Muscle layer of colon (tissue), 2 donors: ENCODE measurements at regions not wholly inside any gene's neighbourhood (a gene's known extent, or its start where the extent isn't known, plus 50 kb on each side); places are given as distances from the start of the nearest gene placed in this dataset.
"Not testable (repeated sequence)": the region's sequence is repeated elsewhere in the genome, so short reads cannot be mapped to it uniquely, and the experiment has no call there.

ENCODE experiments used
- H3K27ac ChIP-seq: one replicate; pipeline ENCODE4 v1.7.0; 2013; ENCODE audit warnings: low read depth, mild to moderate bottlenecking, low read length, moderate library complexity
- H3K27me3 ChIP-seq, 2 donors: one replicate each; pipeline ENCODE4 v1.7.0; 2013; ENCODE audit warnings: low read length in 2 of 2, mild to moderate bottlenecking in 2 of 2; ENCODE audit not compliant: insufficient read depth in 2 of 2, control insufficient read depth in 1 of 2
- H3K36me3 ChIP-seq: one replicate; pipeline ENCODE4 v1.7.0; 2013; ENCODE audit warnings: mild to moderate bottlenecking, low read length; ENCODE audit not compliant: insufficient read depth
- H3K4me1 ChIP-seq: one replicate; pipeline ENCODE4 v1.7.0; 2013; ENCODE audit warnings: mild to moderate bottlenecking, low read length; ENCODE audit not compliant: insufficient read depth
- H3K4me3 ChIP-seq, 2 donors: one replicate each; pipeline ENCODE4 v1.7.0; 2013; ENCODE audit warnings: low read length in 2 of 2, low read depth in 1 of 2, mild to moderate bottlenecking in 1 of 2, moderate library complexity in 1 of 2
- H3K9ac ChIP-seq: one replicate; pipeline ENCODE4 v1.7.0; 2013; ENCODE audit warnings: low read length
- H3K9me3 ChIP-seq: one replicate; pipeline ENCODE4 v1.7.0; 2013; ENCODE audit warnings: mild to moderate bottlenecking, low read length
- donor health status: abdominal sarcoma.
- donor health status: Adenocarcinoma of cecum.

- Histone ChIP-seq H3K4me3 (no peak overlapping the region), H3K36me3 (no peaks in the 10 kb centered on the region), H3K27ac (no peak overlapping the region), H3K27me3 (no peaks in the 10 kb centered on the region), H3K9ac (no peak overlapping the region), H3K9me3 (no peaks in the 10 kb centered on the region), H3K4me1 (no peaks in the 10 kb centered on the region)
These were observed 211.1 kb downstream of the NPHP4 start for GRCh38 chr1:5781079-5781478.

DNA sequence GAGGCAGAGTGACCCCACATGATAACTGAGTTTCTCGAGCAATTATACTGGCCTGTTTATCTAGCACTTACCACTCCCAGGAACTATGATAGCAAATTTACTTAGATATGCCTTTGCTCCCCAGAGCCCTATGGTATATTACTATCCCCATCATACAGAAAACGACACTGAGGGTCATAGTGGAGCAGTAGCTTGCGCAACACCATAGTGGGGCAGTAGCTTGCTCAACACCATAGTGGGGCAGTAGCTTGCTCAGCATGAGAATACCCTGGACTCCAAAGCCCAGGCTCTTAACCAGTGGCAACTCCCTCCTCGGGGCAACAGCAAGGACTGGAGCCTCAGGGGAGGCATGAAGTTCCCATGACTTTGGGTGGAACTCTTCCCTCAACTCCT lies 211.9 kb downstream of the NPHP4 start:
- H3K4me3 ChIP-seq: no peak overlapping the region
- H3K36me3 ChIP-seq: no peaks in the 10 kb centered on the region
- H3K27ac ChIP-seq: no peak overlapping the region
- H3K9ac ChIP-seq: no peak overlapping the region
- no peaks in the 10 kb centered on the region for H3K27me3 ChIP-seq
- no peaks in the 10 kb centered on the region for H3K9me3 ChIP-seq
- no peaks in the 10 kb centered on the region for H3K4me1 ChIP-seq

GRCh38 chr1:5779608-5780323 lies 212.5 kb downstream of the NPHP4 start:
- no peaks in the 10 kb centered on the region for H3K4me1 ChIP-seq
- H3K27me3 ChIP-seq: no peaks in the 10 kb centered on the region
- no peak overlapping the region for H3K4me3 ChIP-seq
- no peaks in the 10 kb centered on the region for H3K36me3 ChIP-seq
- H3K9ac ChIP-seq: no peak overlapping the region
- no peaks in the 10 kb centered on the region for H3K9me3 ChIP-seq
- no peak overlapping the region for H3K27ac ChIP-seq

DNA sequence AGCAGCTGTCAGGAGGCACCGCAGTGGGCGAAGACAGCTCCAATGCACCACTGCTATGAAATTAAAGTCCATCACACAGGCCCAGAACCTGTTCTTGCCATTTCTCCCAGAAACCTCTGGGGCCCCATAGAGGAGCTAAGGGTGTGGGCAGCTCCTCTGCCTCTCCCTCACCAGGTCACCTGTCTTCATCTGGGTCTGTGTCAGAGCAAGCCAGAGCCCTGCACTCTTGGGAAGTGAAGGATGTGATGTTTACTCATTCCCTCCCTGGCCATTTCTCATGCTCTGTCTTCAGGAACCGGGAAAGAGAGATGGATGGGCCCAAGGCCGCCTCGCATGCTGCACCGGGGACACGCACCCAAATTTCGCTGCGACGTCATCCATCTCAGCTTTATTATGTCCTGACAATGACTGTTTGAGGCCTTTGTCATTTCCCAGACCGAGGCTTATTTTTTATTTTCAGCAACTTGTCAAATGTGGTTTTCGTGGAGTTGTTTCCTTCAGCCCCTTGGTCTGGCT lies 216.1 kb downstream of the NPHP4 start:
- H3K9me3 ChIP-seq: no peaks in the 10 kb centered on the region
- H3K4me1 ChIP-seq: no peaks in the 10 kb centered on the region
- H3K9ac ChIP-seq: no peak overlapping the region
- H3K36me3 ChIP-seq: no peaks in the 10 kb centered on the region
- H3K4me3 ChIP-seq: no peak overlapping the region
- H3K27me3 ChIP-seq: no peaks in the 10 kb centered on the region
- no peak overlapping the region for H3K27ac ChIP-seq

GRCh38 chr1:5774019-5774418 lies 218.2 kb downstream of the NPHP4 start:
- Histone ChIP-seq H3K27ac (no peak overlapping the region), H3K27me3 (no peaks in the 10 kb centered on the region), H3K9ac (no peak overlapping the region), H3K9me3 (no peaks in the 10 kb centered on the region), H3K4me1 (no peaks in the 10 kb centered on the region), H3K4me3 (no peak overlapping the region), H3K36me3 (no peaks in the 10 kb centered on the region)

DNA sequence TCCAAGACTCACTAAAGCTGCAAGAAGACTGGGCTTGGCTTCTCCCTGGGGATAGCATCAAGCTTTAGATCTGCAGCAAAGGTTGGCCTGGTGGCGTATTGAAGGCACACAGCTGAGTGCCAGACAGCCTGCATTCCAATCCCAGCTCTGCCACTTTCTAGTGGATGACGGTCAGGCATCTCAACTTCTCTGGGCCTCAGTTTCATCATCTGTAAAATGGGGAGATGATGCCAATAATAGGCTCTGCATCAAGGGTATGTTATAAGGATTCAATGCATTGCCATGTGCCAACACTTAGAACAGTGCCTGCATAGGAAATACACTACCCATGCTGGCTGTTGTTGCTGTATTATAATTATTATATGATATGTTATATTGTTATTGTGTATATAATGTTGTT lies 220.4 kb downstream of the NPHP4 start:
- no peak overlapping the region for H3K27ac ChIP-seq
- peaks cover 0 to 5% of the 10 kb centered on the region in 2 donors for H3K27me3 ChIP-seq
- no peaks in the 10 kb centered on the region for H3K9me3 ChIP-seq
- no peaks in the 10 kb centered on the region for H3K36me3 ChIP-seq
- H3K4me3 ChIP-seq: no peak overlapping the region
- no peaks in the 10 kb centered on the region for H3K4me1 ChIP-seq
- H3K9ac ChIP-seq: no peak overlapping the region

- Histone ChIP-seq H3K9me3 (no peaks in the 10 kb centered on the region), H3K4me1 (no peaks in the 10 kb centered on the region), H3K9ac (no peak overlapping the region), H3K27ac (no peak overlapping the region), H3K36me3 (no peaks in the 10 kb centered on the region), H3K27me3 (peaks cover 0 to 12% of the 10 kb centered on the region in 2 donors), H3K4me3 (no peak overlapping the region)
These were observed 221.1 kb downstream of the NPHP4 start for GRCh38 chr1:5770981-5771765.

GRCh38 chr1:5769760-5770159 lies 222.5 kb downstream of the NPHP4 start:
- Histone ChIP-seq H3K27ac (no peak overlapping the region), H3K36me3 (no peaks in the 10 kb centered on the region), H3K9ac (no peak overlapping the region), H3K27me3 (peaks cover 0 to 20% of the 10 kb centered on the region in 2 donors), H3K9me3 (no peaks in the 10 kb centered on the region), H3K4me3 (no peak overlapping the region), H3K4me1 (no peaks in the 10 kb centered on the region)

- H3K9me3 ChIP-seq: no peaks in the 10 kb centered on the region
- H3K9ac ChIP-seq: no peak overlapping the region
- no peaks in the 10 kb centered on the region for H3K4me1 ChIP-seq
- peaks cover 0 to 24% of the 10 kb centered on the region in 2 donors for H3K27me3 ChIP-seq
- H3K36me3 ChIP-seq: no peaks in the 10 kb centered on the region
- H3K4me3 ChIP-seq: no peak overlapping the region
- H3K27ac ChIP-seq: no peak overlapping the region
These were observed 223.1 kb downstream of the NPHP4 start for GRCh38 chr1:5769146-5769545.

DNA sequence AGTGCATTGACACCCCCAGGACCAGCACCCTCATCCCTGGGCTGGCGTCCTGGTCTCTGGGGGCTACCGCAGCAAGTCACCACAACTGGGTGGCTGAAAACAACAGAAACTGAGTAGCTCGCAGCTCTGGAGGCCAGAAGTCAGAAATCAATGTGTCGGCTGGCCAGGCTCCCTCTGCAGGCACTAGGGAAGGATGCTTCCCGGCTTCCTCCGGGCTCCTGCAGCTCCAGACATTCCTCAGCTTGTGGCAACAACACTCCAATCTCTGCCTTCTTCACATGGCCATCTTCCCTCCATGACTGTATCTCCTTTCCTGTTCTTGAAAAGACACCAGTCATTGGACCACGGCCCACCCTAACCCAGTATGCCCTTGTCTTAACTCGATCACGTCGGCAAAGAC lies 224.2 kb downstream of the NPHP4 start:
- Histone ChIP-seq H3K4me3 (no peak overlapping the region), H3K9ac (no peak overlapping the region), H3K36me3 (no peaks in the 10 kb centered on the region), H3K27me3 (peaks cover 0 to 24% of the 10 kb centered on the region in 2 donors), H3K27ac (no peak overlapping the region), H3K4me1 (no peaks in the 10 kb centered on the region), H3K9me3 (no peaks in the 10 kb centered on the region)

DNA sequence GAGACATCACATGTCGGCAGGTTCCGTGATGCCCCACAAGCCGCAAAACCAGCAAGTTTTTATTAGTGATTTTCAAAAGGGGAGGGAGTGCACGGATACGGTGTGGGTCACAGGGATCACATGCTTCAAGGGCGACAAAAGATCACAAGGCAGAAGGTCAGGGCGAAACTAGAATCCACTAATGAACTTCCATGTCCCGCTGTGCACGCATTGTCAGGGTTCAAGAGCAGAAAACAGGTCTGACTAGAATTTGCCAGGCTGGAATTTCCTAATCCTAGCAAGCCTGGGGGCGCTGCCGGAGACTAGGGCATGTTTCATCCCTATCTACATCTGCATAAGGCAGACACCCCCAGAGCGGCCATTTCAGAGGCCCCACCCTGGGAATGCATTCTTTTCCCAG lies 225.2 kb downstream of the NPHP4 start:
- peaks cover 0 to 24% of the 10 kb centered on the region in 2 donors for H3K27me3 ChIP-seq
- not testable (repeated sequence) for H3K4me3 ChIP-seq, H3K9ac ChIP-seq, H3K9me3 ChIP-seq, H3K36me3 ChIP-seq, H3K4me1 ChIP-seq, H3K27ac ChIP-seq
